WERI-Rb-1 (cell line): ENCODE measurements at regions not wholly inside any gene's neighbourhood (a gene's known extent, or its start where the extent isn't known, plus 50 kb on each side); places are given as distances from the start of the nearest gene placed in this dataset.
"Not testable (repeated sequence)": the region's sequence is repeated elsewhere in the genome, so short reads cannot be mapped to it uniquely, and the experiment has no call there.

ENCODE experiments used
- DNase-seq: peaks from one replicate; pipeline ENCODE4 v3.0.0-alpha.2; 2020
- H3K27ac ChIP-seq: fragments of 250-450 bp; sonication (Bioruptor Pico); 2 replicates; pipeline ENCODE4 v1.5.1; 2020; ENCODE audit warnings: mild to moderate bottlenecking, moderate library complexity
- H3K27me3 ChIP-seq: fragments of 250-450 bp; sonication (Bioruptor Pico); 2 replicates; pipeline ENCODE4 v1.5.1; 2021; ENCODE audit warnings: mild to moderate bottlenecking, low read depth, moderate library complexity; ENCODE audit not compliant: insufficient read depth, severe bottlenecking
- H3K36me3 ChIP-seq: fragments of 250-450 bp; sonication (Bioruptor Pico); 2 replicates; pipeline ENCODE4 v1.5.1; 2020; ENCODE audit warnings: mild to moderate bottlenecking, moderate library complexity
- H3K4me3 ChIP-seq: 2 replicates; pipeline ENCODE4 v1.5.1; 2011; ENCODE audit warnings: low read depth, mild to moderate bottlenecking, control low read depth, low read length
- H3K9me3 ChIP-seq: fragments of 250-450 bp; sonication (Bioruptor Pico); 2 replicates; pipeline ENCODE4 v1.5.1; 2021; ENCODE audit warnings: mild to moderate bottlenecking, moderate library complexity; ENCODE audit not compliant: severe bottlenecking
- CTCF ChIP-seq: IDR thresholded peaks from 2 replicates; pipeline ENCODE4 v1.5.1; 2011; ENCODE audit warnings: low read depth, mild to moderate bottlenecking, control low read depth, inconsistent platforms, low read length

GRCh38 chr2:122545821-122546220 lies 790.4 kb downstream of the TSN start:
- no peaks in the 10 kb centered on the region for H3K9me3 ChIP-seq
- no peaks in the 10 kb centered on the region for H3K36me3 ChIP-seq
- H3K27ac ChIP-seq, result no peak overlapping the region
- DNase-seq, result no peak
- no peak for TF ChIP-seq CTCF
- no peaks in the 10 kb centered on the region for H3K27me3 ChIP-seq
- H3K4me3 ChIP-seq, result no peak overlapping the region

- H3K36me3 ChIP-seq, result no peaks in the 10 kb centered on the region
- no peak overlapping the region for H3K27ac ChIP-seq
- DNase-seq, result no peak
- H3K4me3 ChIP-seq, result no peak overlapping the region
- H3K27me3 ChIP-seq, result no peaks in the 10 kb centered on the region
- no peak for TF ChIP-seq CTCF
- no peaks in the 10 kb centered on the region for H3K9me3 ChIP-seq
Measured at GRCh38 chr2:122562775-122563174, 807.3 kb downstream of the TSN start.

- H3K27ac ChIP-seq, result no peak overlapping the region
- H3K4me3 ChIP-seq, result no peak overlapping the region
- H3K27me3 ChIP-seq, result no peaks in the 10 kb centered on the region
- DNase-seq, result no peak
- H3K9me3 ChIP-seq, result no peaks in the 10 kb centered on the region
- no peaks in the 10 kb centered on the region for H3K36me3 ChIP-seq
- no peak for TF ChIP-seq CTCF
Measured at GRCh38 chr2:122563781-122564180, 808.3 kb downstream of the TSN start.

GRCh38 chr2:122564843-122565242 lies 809.4 kb downstream of the TSN start:
- H3K36me3 ChIP-seq, result no peaks in the 10 kb centered on the region
- H3K27ac ChIP-seq, result no peak overlapping the region
- H3K27me3 ChIP-seq, result no peaks in the 10 kb centered on the region
- no peak for DNase-seq
- H3K9me3 ChIP-seq, result no peaks in the 10 kb centered on the region
- TF ChIP-seq CTCF, result no peak
- no peak overlapping the region for H3K4me3 ChIP-seq

GRCh38 chr2:122565364-122565763 lies 809.9 kb downstream of the TSN start:
- Histone ChIP-seq H3K9me3 (no peaks in the 10 kb centered on the region), H3K27ac (no peak overlapping the region), H3K36me3 (no peaks in the 10 kb centered on the region), H3K4me3 (no peak overlapping the region), H3K27me3 (no peaks in the 10 kb centered on the region)
- DNase-seq, result no peak
- TF ChIP-seq CTCF, result no peak

- Histone ChIP-seq H3K4me3 (no peak overlapping the region), H3K9me3 (no peaks in the 10 kb centered on the region), H3K27me3 (no peaks in the 10 kb centered on the region), H3K27ac (no peak overlapping the region), H3K36me3 (no peaks in the 10 kb centered on the region)
- no peak for TF ChIP-seq CTCF
- DNase-seq, result no peak
Measured at GRCh38 chr2:122570641-122571040, 815.2 kb downstream of the TSN start.

GRCh38 chr2:122571471-122571870 lies 816.0 kb downstream of the TSN start:
- not testable (repeated sequence) for H3K9me3 ChIP-seq, H3K27ac ChIP-seq, H3K27me3 ChIP-seq, H3K4me3 ChIP-seq, DNase-seq, H3K36me3 ChIP-seq
